ENCODE measurements at regions not wholly inside any gene's neighbourhood (a gene's known extent, or its start where the extent isn't known, plus 50 kb on each side); places are given as distances from the start of the nearest gene placed in this dataset.

GRCh38 chr10:105682911-105683310 is 1041.8 kb downstream of the SORCS3 start:
- TF ChIP-seq, protein P1, sequence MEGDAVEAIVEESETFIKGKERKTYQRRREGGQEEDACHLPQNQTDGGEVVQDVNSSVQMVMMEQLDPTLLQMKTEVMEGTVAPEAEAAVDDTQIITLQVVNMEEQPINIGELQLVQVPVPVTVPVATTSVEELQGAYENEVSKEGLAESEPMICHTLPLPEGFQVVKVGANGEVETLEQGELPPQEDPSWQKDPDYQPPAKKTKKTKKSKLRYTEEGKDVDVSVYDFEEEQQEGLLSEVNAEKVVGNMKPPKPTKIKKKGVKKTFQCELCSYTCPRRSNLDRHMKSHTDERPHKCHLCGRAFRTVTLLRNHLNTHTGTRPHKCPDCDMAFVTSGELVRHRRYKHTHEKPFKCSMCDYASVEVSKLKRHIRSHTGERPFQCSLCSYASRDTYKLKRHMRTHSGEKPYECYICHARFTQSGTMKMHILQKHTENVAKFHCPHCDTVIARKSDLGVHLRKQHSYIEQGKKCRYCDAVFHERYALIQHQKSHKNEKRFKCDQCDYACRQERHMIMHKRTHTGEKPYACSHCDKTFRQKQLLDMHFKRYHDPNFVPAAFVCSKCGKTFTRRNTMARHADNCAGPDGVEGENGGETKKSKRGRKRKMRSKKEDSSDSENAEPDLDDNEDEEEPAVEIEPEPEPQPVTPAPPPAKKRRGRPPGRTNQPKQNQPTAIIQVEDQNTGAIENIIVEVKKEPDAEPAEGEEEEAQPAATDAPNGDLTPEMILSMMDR (IDR thresholded peaks at IDR 0.05; ENCODE audit: low read length, missing control alignments), result no peak
- no peak for DNase-seq (ENCODE audit: low read depth)
- H3K4me3 ChIP-seq (replicated peaks; ENCODE audit: low read depth, low read length), result no peak overlapping the region

GRCh38 chr10:105681051-105681450 is 1040.0 kb downstream of the SORCS3 start:
- TF ChIP-seq, protein P1 (IDR thresholded peaks at IDR 0.05; ENCODE audit: low read length, missing control alignments), result no peak
- DNase-seq (ENCODE audit: low read depth), result no peak
- H3K4me3 ChIP-seq (replicated peaks; ENCODE audit: low read depth, low read length), result no peak overlapping the region

DNA sequence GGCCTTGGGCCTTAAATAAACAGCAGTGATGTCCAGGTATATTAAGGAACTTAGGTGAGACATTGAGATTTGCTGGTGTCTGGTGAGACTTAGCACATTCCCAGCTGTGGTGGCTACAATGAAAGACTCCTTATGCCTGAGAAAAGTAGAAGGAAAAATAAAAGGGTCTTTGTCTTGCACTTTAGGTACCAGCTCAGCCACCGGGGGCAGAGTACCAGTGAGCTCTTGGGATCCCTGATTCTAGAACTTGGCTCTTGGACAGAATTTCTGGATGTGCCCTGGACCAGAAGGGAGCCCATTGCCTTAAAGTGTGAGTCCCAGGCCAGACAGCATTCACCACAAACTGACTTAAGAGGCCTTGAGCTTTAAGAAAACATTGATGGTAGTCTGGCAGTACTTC is 1038.7 kb downstream of the SORCS3 start:
- DNase-seq (ENCODE audit: low read depth), result no peak
- no peak overlapping the region for H3K4me3 ChIP-seq (replicated peaks; ENCODE audit: low read depth, low read length)
- TF ChIP-seq, protein P1 (IDR thresholded peaks at IDR 0.05; ENCODE audit: low read length, missing control alignments), result no peak

GRCh38 chr10:105675333-105675732 is 1034.2 kb downstream of the SORCS3 start:
- TF ChIP-seq, protein P1 (IDR thresholded peaks at IDR 0.05; ENCODE audit: low read length, missing control alignments), result no peak
- DNase-seq (ENCODE audit: low read depth), result no peak
- H3K4me3 ChIP-seq (replicated peaks; ENCODE audit: low read depth, low read length), result no peak overlapping the region

DNA sequence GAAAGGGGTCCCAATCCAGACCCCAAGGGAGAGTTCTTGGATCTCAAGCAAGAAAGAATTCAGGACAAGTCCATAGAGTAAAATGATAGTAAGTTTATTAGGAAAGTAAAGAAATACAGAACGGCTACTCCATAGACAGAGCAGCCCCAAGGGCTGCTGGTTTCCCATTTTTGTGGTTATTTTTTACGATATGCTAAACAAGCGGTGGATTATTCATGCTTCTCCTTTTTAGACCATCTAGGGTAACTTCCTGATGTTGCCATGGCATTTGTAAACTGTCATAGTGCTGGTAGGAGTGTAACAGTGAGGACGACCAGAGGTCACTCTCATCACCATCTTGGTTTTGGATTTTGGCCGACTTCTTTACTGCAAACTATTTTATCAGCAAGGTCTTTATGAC is 1033.4 kb downstream of the SORCS3 start:
- TF ChIP-seq, protein P1 (IDR thresholded peaks at IDR 0.05; ENCODE audit: low read length, missing control alignments), result no peak
- DNase-seq (ENCODE audit: low read depth), result no peak
- H3K4me3 ChIP-seq (replicated peaks; ENCODE audit: low read depth, low read length), result no peak overlapping the region

- TF ChIP-seq, protein P1 (IDR thresholded peaks at IDR 0.05; ENCODE audit: low read length, missing control alignments), result no peak
- no peak for DNase-seq (ENCODE audit: low read depth)
- H3K4me3 ChIP-seq (replicated peaks; ENCODE audit: low read depth, low read length), result no peak overlapping the region
Measured at GRCh38 chr10:105658696-105659095, 1017.6 kb downstream of the SORCS3 start.

DNA sequence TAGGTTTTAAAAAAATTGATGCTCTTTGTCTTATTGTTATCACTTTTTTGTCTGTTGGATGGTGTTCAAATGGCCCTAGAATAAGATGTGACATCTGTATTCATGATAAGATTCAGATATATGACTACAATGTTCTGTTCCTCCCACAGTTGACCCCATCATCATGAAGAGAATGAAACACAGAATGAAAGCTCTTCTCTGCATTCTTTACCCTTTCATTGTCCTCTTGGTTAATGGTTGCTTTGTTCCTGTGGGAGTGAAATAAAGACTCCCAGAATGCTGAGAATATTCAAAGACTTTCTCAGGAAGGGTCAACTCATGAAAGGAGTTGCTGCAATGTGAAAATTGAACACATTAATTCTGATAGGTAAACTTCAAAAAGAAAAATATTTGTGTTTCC is 1015.8 kb downstream of the SORCS3 start:
- H3K4me3 ChIP-seq (replicated peaks; ENCODE audit: low read depth, low read length), result no peak overlapping the region
- DNase-seq (ENCODE audit: low read depth), result no peak
- TF ChIP-seq, protein P1 (IDR thresholded peaks at IDR 0.05; ENCODE audit: low read length, missing control alignments), result no peak
